Fibroblast of skin of left biceps (primary cell): ENCODE measurements at regions not wholly inside any gene's neighbourhood (a gene's known extent, or its start where the extent isn't known, plus 50 kb on each side); places are given as distances from the start of the nearest gene placed in this dataset.

Experiments used
- DNase-seq, 2 experiments: peaks; one replicate each; pipeline ENCODE4 v3.0.0-alpha.2; 2013; ENCODE audit warnings: low read depth in 2 of 2

GRCh38 chr18:56545464-56545863 lies 92.9 kb downstream of the TXNL1 start:
- DNase-seq = no peak

- DNase-seq = no peak
Observed at GRCh38 chr18:56542476-56542875, 95.9 kb downstream of the TXNL1 start.

GRCh38 chr18:56541793-56542192 lies 96.6 kb downstream of the TXNL1 start:
- DNase-seq = no peak

GRCh38 chr18:56541340-56541739 lies 97.1 kb downstream of the TXNL1 start:
- no peak for DNase-seq

GRCh38 chr18:56538746-56539145 lies 99.6 kb downstream of the TXNL1 start:
- DNase-seq = peak; percentile 36 to 40

GRCh38 chr18:56532176-56532840 lies 106.1 kb downstream of the TXNL1 start:
- DNase-seq = no peak

GRCh38 chr18:56522816-56523215 lies 115.6 kb downstream of the TXNL1 start:
- no peak for DNase-seq

GRCh38 chr18:56521263-56521662 lies 117.1 kb downstream of the TXNL1 start:
- no peak for DNase-seq

GRCh38 chr18:56517761-56518160 lies 120.6 kb downstream of the TXNL1 start:
- DNase-seq = no peak

GRCh38 chr18:56517196-56517595 lies 121.2 kb downstream of the TXNL1 start:
- DNase-seq = peak; percentile 21 to 33

GRCh38 chr18:56516789-56517188 lies 121.6 kb downstream of the TXNL1 start:
- DNase-seq = peak; percentile 58 to 64

GRCh38 chr18:56515522-56515921 lies 122.9 kb downstream of the TXNL1 start:
- no peak for DNase-seq

GRCh38 chr18:56511996-56512395 lies 126.4 kb downstream of the TXNL1 start:
- DNase-seq = no peak

- no peak for DNase-seq
Observed at GRCh38 chr18:56510108-56510507, 128.3 kb downstream of the TXNL1 start.

GRCh38 chr18:56509656-56510055 lies 128.7 kb downstream of the TXNL1 start:
- no peak for DNase-seq

GRCh38 chr18:56508370-56509036 lies 129.9 kb downstream of the TXNL1 start:
- no peak for DNase-seq

GRCh38 chr18:56505971-56506370 lies 132.4 kb downstream of the TXNL1 start:
- DNase-seq = no peak

GRCh38 chr18:56505293-56505692 lies 133.1 kb downstream of the TXNL1 start:
- no peak for DNase-seq

GRCh38 chr18:56501896-56502295 lies 136.5 kb downstream of the TXNL1 start:
- no peak for DNase-seq

GRCh38 chr18:56495884-56496283 lies 142.5 kb downstream of the TXNL1 start:
- DNase-seq = no peak

- DNase-seq = no peak
Observed at GRCh38 chr18:56493531-56493930, 144.9 kb downstream of the TXNL1 start.

- no peak for DNase-seq
Observed at GRCh38 chr18:56492136-56492535, 146.3 kb downstream of the TXNL1 start.

- no peak for DNase-seq
Observed at GRCh38 chr18:56490942-56491341, 147.4 kb downstream of the TXNL1 start.

GRCh38 chr18:56489893-56490292 lies 148.5 kb downstream of the TXNL1 start:
- DNase-seq = no peak
